WERI-Rb-1 (cell line): ENCODE measurements at regions not wholly inside any gene's neighbourhood (a gene's known extent, or its start where the extent isn't known, plus 50 kb on each side); places are given as distances from the start of the nearest gene placed in this dataset.
"Not testable (repeated sequence)": the region's sequence is repeated elsewhere in the genome, so short reads cannot be mapped to it uniquely, and the experiment has no call there.

Experiments
- DNase-seq: peaks from one replicate; pipeline ENCODE4 v3.0.0-alpha.2; 2020
- H3K27ac ChIP-seq: fragments of 250-450 bp; sonication (Bioruptor Pico); 2 replicates; pipeline ENCODE4 v1.5.1; 2020; ENCODE audit warnings: mild to moderate bottlenecking, moderate library complexity
- H3K27me3 ChIP-seq: fragments of 250-450 bp; sonication (Bioruptor Pico); 2 replicates; pipeline ENCODE4 v1.5.1; 2021; ENCODE audit warnings: mild to moderate bottlenecking, low read depth, moderate library complexity; ENCODE audit not compliant: insufficient read depth, severe bottlenecking
- H3K36me3 ChIP-seq: fragments of 250-450 bp; sonication (Bioruptor Pico); 2 replicates; pipeline ENCODE4 v1.5.1; 2020; ENCODE audit warnings: mild to moderate bottlenecking, moderate library complexity
- H3K4me3 ChIP-seq: 2 replicates; pipeline ENCODE4 v1.5.1; 2011; ENCODE audit warnings: low read depth, mild to moderate bottlenecking, control low read depth, low read length
- H3K9me3 ChIP-seq: fragments of 250-450 bp; sonication (Bioruptor Pico); 2 replicates; pipeline ENCODE4 v1.5.1; 2021; ENCODE audit warnings: mild to moderate bottlenecking, moderate library complexity; ENCODE audit not compliant: severe bottlenecking
- TF ChIP-seq, protein P1 (sequence below): IDR thresholded peaks from 2 replicates; pipeline ENCODE4 v1.5.1; 2011; ENCODE audit warnings: low read depth, mild to moderate bottlenecking, control low read depth, inconsistent platforms, low read length

DNA sequence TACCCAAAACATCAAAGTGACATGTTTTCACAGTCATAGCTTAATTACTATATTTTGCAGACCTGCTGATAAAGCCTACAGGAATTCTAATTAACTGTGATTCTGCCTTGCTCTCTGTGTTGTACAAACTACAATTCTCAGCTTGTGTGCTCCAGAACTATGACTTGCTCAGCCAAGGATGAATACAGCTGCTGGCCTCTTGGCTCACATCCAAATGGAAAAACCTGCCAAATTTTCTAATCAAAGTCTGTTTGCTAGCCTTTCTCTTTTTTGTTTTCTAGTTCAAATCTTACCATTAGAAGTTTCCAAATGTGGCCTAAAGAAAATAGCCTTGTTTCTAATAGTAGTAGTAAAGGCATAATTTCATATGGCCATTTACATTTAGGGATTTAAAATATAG, 1176.8 kb downstream of the FAM133A start:
- no peak for DNase-seq
- Histone ChIP-seq H3K27me3 (peaks cover 4% of the 10 kb centered on the region), H3K27ac (no peak overlapping the region), H3K36me3 (no peaks in the 10 kb centered on the region), H3K4me3 (no peak overlapping the region), H3K9me3 (no peaks in the 10 kb centered on the region)
- TF ChIP-seq, protein P1, sequence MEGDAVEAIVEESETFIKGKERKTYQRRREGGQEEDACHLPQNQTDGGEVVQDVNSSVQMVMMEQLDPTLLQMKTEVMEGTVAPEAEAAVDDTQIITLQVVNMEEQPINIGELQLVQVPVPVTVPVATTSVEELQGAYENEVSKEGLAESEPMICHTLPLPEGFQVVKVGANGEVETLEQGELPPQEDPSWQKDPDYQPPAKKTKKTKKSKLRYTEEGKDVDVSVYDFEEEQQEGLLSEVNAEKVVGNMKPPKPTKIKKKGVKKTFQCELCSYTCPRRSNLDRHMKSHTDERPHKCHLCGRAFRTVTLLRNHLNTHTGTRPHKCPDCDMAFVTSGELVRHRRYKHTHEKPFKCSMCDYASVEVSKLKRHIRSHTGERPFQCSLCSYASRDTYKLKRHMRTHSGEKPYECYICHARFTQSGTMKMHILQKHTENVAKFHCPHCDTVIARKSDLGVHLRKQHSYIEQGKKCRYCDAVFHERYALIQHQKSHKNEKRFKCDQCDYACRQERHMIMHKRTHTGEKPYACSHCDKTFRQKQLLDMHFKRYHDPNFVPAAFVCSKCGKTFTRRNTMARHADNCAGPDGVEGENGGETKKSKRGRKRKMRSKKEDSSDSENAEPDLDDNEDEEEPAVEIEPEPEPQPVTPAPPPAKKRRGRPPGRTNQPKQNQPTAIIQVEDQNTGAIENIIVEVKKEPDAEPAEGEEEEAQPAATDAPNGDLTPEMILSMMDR = no peak

DNA sequence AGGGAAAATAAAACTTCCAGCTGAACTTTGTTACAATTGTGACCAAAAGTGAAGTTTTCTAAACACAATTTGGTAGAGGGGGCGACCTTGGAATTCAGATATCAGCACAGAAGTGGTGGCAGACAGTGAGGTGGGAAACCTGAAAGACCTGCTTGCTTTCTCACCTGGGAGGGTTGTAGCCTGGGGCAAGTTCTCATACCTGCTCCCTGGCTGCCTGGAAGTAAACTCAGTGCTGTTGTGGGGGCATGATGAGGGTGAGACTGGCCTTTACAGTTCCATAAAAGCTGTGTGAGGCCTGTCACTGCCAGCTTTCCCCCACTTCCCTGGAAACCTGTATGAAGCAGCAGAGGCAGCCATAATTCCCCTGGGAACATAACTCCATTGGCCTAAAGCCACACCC, 1180.2 kb downstream of the FAM133A start:
- TF ChIP-seq, protein P1 = no peak
- Histone ChIP-seq H3K9me3 (no peaks in the 10 kb centered on the region), H3K4me3 (no peak overlapping the region), H3K36me3 (no peaks in the 10 kb centered on the region), H3K27ac (no peak overlapping the region), H3K27me3 (peaks cover 2% of the 10 kb centered on the region)
- no peak for DNase-seq

DNA sequence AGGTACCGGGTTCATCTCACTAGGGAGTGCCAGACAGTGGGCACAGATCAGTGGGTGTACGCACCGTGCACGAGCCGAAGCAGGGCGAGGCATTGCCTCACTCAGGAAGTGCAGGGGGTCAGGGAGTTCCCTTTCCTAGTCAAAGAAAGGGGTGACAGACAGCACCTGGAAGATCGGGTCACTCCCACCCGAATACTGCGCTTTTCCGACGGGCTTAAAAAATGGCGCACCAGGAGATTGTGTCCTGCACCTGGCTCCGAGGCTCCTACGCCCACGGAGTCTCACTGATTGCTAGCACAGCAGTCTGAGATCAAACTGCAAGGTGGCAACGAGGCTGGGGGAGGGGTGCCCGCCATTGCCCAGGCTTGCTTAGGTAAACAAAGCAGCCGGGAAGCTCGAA, 1188.5 kb downstream of the FAM133A start:
- peaks cover 10% of the 10 kb centered on the region for H3K27me3 ChIP-seq
- not testable (repeated sequence) for H3K27ac ChIP-seq, H3K36me3 ChIP-seq, H3K9me3 ChIP-seq, H3K4me3 ChIP-seq, DNase-seq

DNA sequence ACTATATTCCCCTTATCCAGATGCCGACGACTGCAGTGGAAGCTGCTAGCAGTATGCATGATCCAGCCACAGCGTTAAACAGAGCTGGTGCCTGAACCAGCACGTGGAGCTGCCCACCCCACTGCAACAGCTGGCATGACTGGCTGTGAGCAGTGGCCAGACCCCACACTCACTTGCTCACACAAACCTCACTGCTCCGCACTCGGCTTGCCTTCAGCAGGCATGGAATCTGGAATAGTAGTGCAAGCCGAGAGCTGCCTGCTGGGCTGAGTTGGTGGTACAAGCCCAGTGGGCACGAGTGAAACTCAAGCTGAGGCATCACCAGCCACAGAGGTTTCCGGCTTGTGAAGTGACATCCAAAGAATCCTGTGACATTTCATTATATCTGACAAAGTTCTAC, 1197.6 kb downstream of the FAM133A start:
- Histone ChIP-seq H3K27me3 (peaks cover 9% of the 10 kb centered on the region), H3K36me3 (no peaks in the 10 kb centered on the region), H3K4me3 (no peak overlapping the region), H3K27ac (no peak overlapping the region), H3K9me3 (no peaks in the 10 kb centered on the region)
- DNase-seq = no peak
- TF ChIP-seq, protein P1 = no peak

DNA sequence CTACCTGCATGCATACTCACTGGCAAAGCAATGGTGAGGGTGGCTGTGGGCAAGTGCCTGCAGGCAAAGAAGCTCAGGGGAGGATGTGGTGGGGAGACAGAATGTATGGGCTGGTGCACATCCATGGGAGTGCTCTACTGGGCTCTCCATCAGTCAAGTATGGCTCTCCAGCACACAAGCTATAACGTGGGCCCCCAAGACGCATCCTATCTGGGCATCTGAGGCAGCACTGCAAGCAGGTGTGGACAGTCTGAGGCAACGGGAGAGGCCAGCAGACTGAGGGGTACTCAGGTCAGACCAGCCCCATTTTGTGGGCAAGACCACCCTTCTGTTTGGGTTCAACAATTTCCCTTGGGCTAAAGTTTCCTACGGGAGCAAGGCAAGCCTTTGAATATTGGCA, 1227.8 kb downstream of the FAM133A start:
- Histone ChIP-seq H3K4me3 (no peak overlapping the region), H3K27me3 (peaks cover 7% of the 10 kb centered on the region), H3K36me3 (no peaks in the 10 kb centered on the region), H3K27ac (no peak overlapping the region), H3K9me3 (no peaks in the 10 kb centered on the region)
- TF ChIP-seq, protein P1 = no peak
- no peak for DNase-seq

DNA sequence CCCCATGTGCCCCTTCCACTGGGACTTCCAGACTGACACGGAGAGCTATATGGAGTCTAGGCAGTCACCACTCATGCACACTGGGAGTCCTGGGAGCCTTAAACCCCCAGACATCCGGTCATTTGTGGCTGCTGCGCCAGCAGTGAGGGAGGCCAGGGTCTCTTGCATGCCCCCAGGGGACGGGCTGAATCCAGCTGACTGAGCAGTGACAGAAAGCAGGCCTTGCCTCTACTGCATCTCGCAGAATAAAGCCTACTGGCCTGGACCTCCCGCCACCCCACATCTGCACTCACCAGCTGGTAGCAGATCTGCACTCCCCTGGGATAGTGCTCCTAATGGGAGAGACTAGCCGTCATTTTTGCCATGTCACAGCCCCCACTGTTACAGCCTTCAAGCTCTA, 1234.2 kb downstream of the FAM133A start:
- DNase-seq = no peak
- Histone ChIP-seq H3K36me3 (no peaks in the 10 kb centered on the region), H3K4me3 (no peak overlapping the region), H3K27me3 (peaks cover 17% of the 10 kb centered on the region), H3K27ac (no peak overlapping the region), H3K9me3 (no peaks in the 10 kb centered on the region)
- TF ChIP-seq, protein P1 = no peak
